Stimulated activated CD8-positive, alpha-beta memory T cell treated with anti-CD3 and anti-CD28 coated beads, Interleukin-4, amount 100 ng/mL, for 48 hours (primary cell): ENCODE measurements at regions not wholly inside any gene's neighbourhood (a gene's known extent, or its start where the extent isn't known, plus 50 kb on each side); places are given as distances from the start of the nearest gene placed in this dataset.

Source experiments
- DNase-seq: peaks from one replicate; pipeline ENCODE4 v3.0.0-alpha.2; 2020

DNA sequence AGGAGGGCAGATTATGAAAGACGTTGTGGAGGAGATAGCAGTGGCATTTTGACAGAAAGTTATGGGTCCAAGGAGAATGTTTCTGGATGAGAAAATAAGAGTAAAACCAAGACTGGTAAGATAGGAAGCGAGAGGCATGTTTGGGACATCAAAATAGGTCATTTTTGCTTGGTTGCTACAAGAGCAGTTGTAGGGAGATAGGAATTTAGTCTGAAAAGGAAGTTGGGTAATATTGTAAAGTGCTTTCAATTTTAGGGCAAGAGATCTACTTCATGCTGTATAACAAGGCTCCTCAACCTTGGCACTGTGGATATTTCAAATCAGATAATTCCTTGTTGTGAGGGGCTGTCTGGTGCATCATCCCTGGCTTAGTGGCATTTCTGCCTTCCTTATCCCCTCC, 118.0 kb upstream of the DPH6 start:
- DNase-seq = no peak

DNA sequence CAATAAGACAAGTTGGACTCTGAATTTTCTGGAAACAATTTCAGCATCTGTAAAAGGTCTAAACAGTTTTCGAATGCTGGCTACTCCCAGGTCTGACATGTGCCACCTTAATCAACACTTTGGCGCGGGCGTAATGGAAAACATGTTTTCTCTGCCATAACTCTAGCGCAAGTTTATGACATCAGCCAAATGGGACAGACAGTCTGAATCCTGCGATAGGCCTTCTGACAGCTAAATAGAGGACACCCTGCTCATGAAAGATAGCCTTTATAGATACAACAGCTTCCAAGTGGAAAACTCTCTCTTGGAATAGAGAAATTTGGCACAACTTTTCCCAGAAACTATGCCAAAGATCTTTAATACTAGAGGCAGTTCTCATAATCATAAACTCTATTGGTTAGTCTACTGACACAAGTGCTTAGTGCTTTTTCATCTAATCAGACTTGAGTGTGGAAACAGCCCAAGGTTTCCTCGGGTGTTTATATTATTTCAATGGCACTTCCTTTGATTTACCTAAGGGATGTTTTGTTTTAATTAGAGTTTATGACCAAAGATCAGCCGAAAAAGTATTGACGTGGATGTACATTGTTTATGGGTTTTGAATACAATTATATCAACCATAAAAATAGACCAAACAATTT, 120.1 kb upstream of the DPH6 start:
- DNase-seq = no peak

DNA sequence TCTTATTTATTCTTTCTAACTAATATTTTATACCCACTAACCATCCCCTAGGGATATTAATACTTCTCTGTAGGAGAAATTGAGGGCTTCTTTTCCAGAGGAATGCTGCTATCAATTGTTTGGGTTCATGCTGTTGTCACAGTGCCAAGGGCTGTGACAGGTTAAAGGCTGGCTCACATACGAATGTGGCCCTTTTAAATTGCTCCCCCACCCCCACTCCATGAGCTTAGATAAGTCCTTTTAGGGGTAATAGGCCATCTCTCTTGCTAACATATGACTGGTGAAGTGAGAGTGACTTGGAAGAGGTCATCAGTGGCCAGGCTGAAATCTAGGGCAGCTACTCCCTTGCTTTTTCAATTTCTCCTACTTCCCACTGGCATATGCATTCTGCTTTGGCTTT, 121.9 kb upstream of the DPH6 start:
- DNase-seq = no peak

GRCh38 chr15:35669021-35669420, 123.1 kb upstream of the DPH6 start:
- DNase-seq = no peak

GRCh38 chr15:35669432-35670045, 123.6 kb upstream of the DPH6 start:
- no peak for DNase-seq

GRCh38 chr15:35671197-35671596, 125.2 kb upstream of the DPH6 start:
- DNase-seq = no peak

- no peak for DNase-seq
These were observed 126.0 kb upstream of the DPH6 start for GRCh38 chr15:35671981-35672380.

DNA sequence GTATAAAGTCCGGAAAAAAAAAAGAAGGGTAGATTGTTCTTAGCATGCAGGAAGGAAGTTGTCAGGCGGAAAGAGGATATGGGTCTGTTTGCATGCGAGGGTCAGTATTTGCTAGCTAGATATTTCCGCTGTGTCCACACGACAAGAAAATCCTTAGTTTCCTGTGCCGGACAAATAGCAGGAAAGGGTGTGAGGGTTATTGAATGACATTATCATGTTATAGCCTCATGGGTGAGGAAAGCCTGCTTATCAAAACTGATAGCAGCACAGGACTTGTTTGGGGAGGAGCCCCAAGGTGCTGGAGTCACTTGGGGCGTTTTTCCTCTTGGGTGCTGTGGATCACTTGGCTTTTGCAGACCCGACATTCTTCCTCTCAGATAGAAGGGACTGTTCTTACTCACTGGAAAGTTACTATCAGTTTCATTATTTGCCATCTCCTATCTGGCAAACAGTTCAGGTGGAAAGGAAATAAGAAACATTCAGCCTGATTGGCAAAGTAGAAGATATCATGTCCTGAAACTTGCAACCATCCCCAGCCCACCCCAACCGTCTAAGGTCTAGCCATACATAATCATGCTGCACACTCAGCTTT, 127.2 kb upstream of the DPH6 start:
- no peak for DNase-seq

GRCh38 chr15:35674873-35675781, 129.2 kb upstream of the DPH6 start:
- no peak for DNase-seq

- no peak for DNase-seq
These were observed 132.8 kb upstream of the DPH6 start for GRCh38 chr15:35678774-35679173.

DNA sequence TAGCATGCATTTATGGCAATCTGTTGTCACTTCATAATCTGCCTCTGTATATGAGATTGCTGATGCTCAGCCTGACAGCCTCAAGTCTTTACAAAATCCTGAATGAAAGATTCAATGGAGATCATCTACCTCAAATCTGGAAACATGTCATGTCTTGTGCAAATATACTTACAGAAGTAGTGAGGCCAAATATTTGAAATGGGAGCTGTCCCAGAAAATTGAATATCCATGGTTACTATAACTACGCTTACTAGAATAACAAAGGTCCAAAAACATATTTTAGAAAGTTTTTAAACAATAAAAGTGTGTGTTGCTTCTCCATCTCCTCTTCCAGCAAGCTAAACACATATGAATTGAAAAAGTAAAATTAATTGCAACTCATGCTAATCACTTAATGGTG, 133.2 kb upstream of the DPH6 start:
- DNase-seq = no peak

- DNase-seq = no peak
These were observed 135.0 kb upstream of the DPH6 start for GRCh38 chr15:35680951-35681350.

- DNase-seq = no peak
These were observed 140.4 kb upstream of the DPH6 start for GRCh38 chr15:35686347-35686746.

- no peak for DNase-seq
These were observed 143.3 kb upstream of the DPH6 start for GRCh38 chr15:35689266-35689665.

DNA sequence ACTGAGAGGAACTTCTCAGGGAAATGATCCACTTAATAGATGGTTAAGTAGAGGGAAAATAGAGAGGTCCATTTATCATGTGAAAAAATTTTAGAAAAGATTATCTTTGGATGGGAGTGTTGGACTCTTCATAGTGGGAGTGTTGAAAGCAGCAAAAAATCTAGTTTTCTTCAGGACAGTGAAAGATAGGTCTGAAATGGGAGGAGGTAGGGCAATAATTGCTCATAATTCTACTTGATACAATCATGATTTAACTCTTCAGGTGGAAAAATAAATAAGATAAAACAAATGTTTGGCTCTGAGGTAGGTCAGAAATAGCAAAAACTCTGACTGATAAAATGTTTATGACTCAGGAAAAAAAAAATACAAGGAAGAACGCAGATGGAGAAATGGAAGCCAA, 144.1 kb upstream of the DPH6 start:
- DNase-seq = no peak

GRCh38 chr15:35690698-35691116, 144.7 kb upstream of the DPH6 start:
- DNase-seq = no peak

GRCh38 chr15:35691173-35691761, 145.3 kb upstream of the DPH6 start:
- DNase-seq = no peak

DNA sequence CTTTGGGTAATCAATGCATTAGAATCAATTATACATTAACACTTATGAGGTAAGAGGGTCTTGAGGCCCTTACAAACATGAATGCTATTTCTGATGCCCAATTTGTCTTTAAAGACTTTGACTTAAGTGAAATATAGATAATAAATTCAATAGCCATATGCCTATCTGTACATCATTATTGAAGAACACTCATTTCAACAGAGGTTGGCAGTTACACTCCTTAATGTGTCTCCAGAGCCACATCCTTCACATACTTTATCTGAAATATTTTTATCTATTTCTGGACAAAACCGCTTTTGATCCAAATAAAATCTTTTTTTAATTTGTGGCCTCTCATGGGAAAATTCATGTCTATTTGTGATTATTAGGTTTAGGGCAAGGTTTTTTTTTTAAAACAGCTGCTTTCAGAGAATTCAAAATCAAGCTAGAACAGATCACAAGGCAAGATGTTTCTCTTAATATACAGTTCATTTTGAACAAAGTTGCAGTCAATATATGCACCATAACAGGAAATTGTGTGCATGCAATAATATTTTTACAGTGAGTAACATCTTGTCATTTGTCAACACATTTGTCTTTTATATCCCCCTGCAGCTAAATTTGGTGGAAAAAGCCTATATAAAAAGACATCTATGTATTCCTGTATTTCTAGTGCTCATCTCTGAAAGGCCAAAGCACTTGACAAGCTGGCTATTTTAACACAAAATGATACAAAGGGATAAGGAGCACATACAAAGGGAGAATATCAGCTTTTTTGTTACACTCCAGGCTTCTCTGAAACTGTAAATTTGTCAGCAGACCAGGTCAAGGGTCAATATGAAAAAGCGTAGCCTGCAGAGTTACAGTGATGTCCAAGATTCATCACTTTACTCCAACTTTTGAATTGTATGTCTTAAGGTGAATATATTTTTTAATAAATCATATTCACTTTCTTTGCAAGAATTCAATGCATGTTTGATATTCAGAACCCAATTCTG, 146.2 kb upstream of the DPH6 start:
- no peak for DNase-seq

- no peak for DNase-seq
These were observed 147.3 kb upstream of the DPH6 start for GRCh38 chr15:35693286-35693685.

- no peak for DNase-seq
These were observed 147.9 kb upstream of the DPH6 start for GRCh38 chr15:35693886-35694285.

DNA sequence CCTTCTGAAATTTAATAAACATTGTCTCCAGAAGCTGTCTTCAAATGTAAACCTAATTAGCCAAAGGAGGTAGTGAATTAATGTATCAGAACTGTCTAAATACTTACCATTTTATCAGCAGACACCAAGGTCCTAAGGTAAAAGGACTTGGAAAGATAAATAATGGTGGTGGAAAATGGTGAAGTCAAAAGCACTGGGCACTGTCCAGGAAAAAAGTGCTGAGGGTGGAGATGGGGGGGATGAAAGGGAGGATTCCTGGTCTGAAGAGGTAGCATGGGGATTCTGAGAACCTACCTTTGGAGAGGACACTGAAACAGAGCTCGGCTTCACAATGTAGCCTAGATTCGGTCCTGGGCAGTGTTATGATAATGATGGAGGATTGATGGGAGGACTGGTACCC, 149.0 kb upstream of the DPH6 start:
- no peak for DNase-seq

DNA sequence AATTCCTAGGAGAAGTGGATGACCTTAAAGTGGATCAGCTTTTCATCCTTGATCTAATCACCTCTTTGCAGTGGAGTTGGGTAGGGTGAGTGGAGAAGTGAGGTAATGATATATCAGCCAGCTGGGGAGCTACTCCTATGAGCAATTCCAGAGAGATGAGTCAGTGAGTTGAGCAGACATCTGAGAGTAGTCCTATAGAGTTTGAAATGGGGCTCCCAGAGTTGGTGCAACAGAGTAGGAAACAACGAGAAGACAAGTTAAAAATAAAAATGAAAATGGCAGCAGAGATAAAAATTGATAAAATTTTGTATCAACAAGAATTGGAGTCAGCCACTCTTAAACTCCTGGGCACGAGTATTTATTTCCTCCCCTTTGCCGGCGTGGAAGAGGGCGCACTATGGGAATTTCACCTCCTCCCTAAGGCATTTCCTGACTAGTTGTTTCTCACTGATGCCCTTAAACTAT, 150.8 kb upstream of the DPH6 start:
- DNase-seq = no peak
